ENCODE measurements at regions not wholly inside any gene's neighbourhood (a gene's known extent, or its start where the extent isn't known, plus 50 kb on each side); places are given as distances from the start of the nearest gene placed in this dataset.

- TF ChIP-seq CTCF (IDR thresholded peaks at IDR 0.05; ENCODE audit: insufficient read depth, low read length, poor library complexity, severe bottlenecking) (no peak), EZH2phosphoT487 (conservative IDR thresholded peaks at IDR 0.05; ENCODE audit: low read length) (no peak)
These were observed 158.5 kb downstream of the FTCDNL1 start for GRCh38 chr2:199692489-199692888.

Data from SU-DHL-6 (cell line).